Stimulated activated CD8-positive, alpha-beta memory T cell treated with anti-CD3 and anti-CD28 coated beads, Interleukin-7, amount 100 ng/mL, for 24 hours (primary cell): ENCODE measurements at regions not wholly inside any gene's neighbourhood (a gene's known extent, or its start where the extent isn't known, plus 50 kb on each side); places are given as distances from the start of the nearest gene placed in this dataset.

ENCODE experiments used
- DNase-seq: peaks from one replicate; pipeline ENCODE4 v3.0.0-alpha.2; 2020; ENCODE audit warnings: low read depth

GRCh38 chr4:110778521-110778920 is 155.6 kb upstream of the PITX2 start:
- no peak for DNase-seq

- no peak for DNase-seq
Measured at GRCh38 chr4:110780538-110780937, 157.7 kb upstream of the PITX2 start.

GRCh38 chr4:110781944-110782343 is 159.1 kb upstream of the PITX2 start:
- DNase-seq: no peak

GRCh38 chr4:110787109-110787508 is 164.2 kb upstream of the PITX2 start:
- no peak for DNase-seq

GRCh38 chr4:110787707-110788106 is 164.8 kb upstream of the PITX2 start:
- DNase-seq: no peak

- no peak for DNase-seq
Measured at GRCh38 chr4:110788302-110788701, 165.4 kb upstream of the PITX2 start.

GRCh38 chr4:110792036-110792435 is 169.2 kb upstream of the PITX2 start:
- DNase-seq: no peak

- DNase-seq: no peak
Measured at GRCh38 chr4:110793381-110793801, 170.5 kb upstream of the PITX2 start.

- DNase-seq: no peak
Measured at GRCh38 chr4:110793890-110794554, 171.1 kb upstream of the PITX2 start.

- DNase-seq: no peak
Measured at GRCh38 chr4:110795971-110796370, 173.1 kb upstream of the PITX2 start.

GRCh38 chr4:110797486-110797885 is 174.6 kb upstream of the PITX2 start:
- no peak for DNase-seq

GRCh38 chr4:110798687-110799086 is 175.8 kb upstream of the PITX2 start:
- no peak for DNase-seq

GRCh38 chr4:110799211-110799610 is 176.3 kb upstream of the PITX2 start:
- DNase-seq: no peak

- DNase-seq: no peak
Measured at GRCh38 chr4:110801591-110801990, 178.7 kb upstream of the PITX2 start.

GRCh38 chr4:110808351-110808878 is 185.5 kb upstream of the PITX2 start:
- DNase-seq: no peak

- DNase-seq: no peak
Measured at GRCh38 chr4:110815950-110816349, 193.1 kb upstream of the PITX2 start.

- no peak for DNase-seq
Measured at GRCh38 chr4:110816367-110816766, 193.5 kb upstream of the PITX2 start.

GRCh38 chr4:110821186-110821585 is 198.3 kb upstream of the PITX2 start:
- DNase-seq: no peak

GRCh38 chr4:110823251-110823650 is 200.4 kb upstream of the PITX2 start:
- DNase-seq: no peak

GRCh38 chr4:110824344-110824743 is 201.5 kb upstream of the PITX2 start:
- DNase-seq: no peak

- no peak for DNase-seq
Measured at GRCh38 chr4:110826656-110827055, 203.8 kb upstream of the PITX2 start.

GRCh38 chr4:110830461-110830860 is 207.6 kb upstream of the PITX2 start:
- DNase-seq: no peak

GRCh38 chr4:110837896-110838450 is 215.1 kb upstream of the PITX2 start:
- no peak for DNase-seq

- no peak for DNase-seq
Measured at GRCh38 chr4:110840221-110840654, 217.4 kb upstream of the PITX2 start.
